ENCODE measurements at regions not wholly inside any gene's neighbourhood (a gene's known extent, or its start where the extent isn't known, plus 50 kb on each side); places are given as distances from the start of the nearest gene placed in this dataset.

- TF ChIP-seq RFX5 (IDR thresholded peaks at IDR 0.05; ENCODE audit: borderline replicate concordance, low read depth, low read length): no peak
- TF ChIP-seq CTCF (IDR thresholded peaks at IDR 0.05; ENCODE audit: control extremely low read depth in 1 of 3, insufficient read depth in 1 of 3, low read depth in 1 of 3, low read length in 3 of 3): no peak
- TF ChIP-seq POLR2A (IDR thresholded peaks at IDR 0.05; ENCODE audit: control extremely low read depth in 1 of 2, low read depth in 2 of 2, low read length in 2 of 2): no peak
- no peak for TF ChIP-seq KDM1A (IDR thresholded peaks at IDR 0.05; ENCODE audit: borderline replicate concordance, low read length)
- TF ChIP-seq YY1 (IDR thresholded peaks at IDR 0.05; ENCODE audit: low read depth, low read length): no peak
- TF ChIP-seq SIX5 (IDR thresholded peaks at IDR 0.05; ENCODE audit: low read depth, low read length): no peak
- TF ChIP-seq TCF12 (IDR thresholded peaks at IDR 0.05; ENCODE audit: low read depth, low read length): no peak
- no peak for TF ChIP-seq SP1 (IDR thresholded peaks at IDR 0.05; ENCODE audit: low read depth, low read length)
- TF ChIP-seq ASH2L (IDR thresholded peaks at IDR 0.05; ENCODE audit: low read length): no peak
These were observed 205.6 kb downstream of the ZIC3 start for GRCh38 chrX:137771537-137771936.
